Mucosa of descending colon (tissue), 3 donors: ENCODE measurements at regions not wholly inside any gene's neighbourhood (a gene's known extent, or its start where the extent isn't known, plus 50 kb on each side); places are given as distances from the start of the nearest gene placed in this dataset.

Experiments used
- ATAC-seq: fragments of 200-7000 bp; cut with Tn5 transposase; one replicate; pipeline ENCODE4 v1.9.1; 2020; ENCODE audit warnings: mild to moderate bottlenecking, moderate library complexity
- DNase-seq, 3 donors: peaks; one replicate each; pipeline ENCODE4 v3.0.0-alpha.2; 2020
- H3K36me3 ChIP-seq: fragments of 200-600 bp; one replicate; pipeline ENCODE4 v1.8.0; 2021; ENCODE audit warnings: low read depth, mild to moderate bottlenecking
- H3K4me1 ChIP-seq: fragments of 200-600 bp; one replicate; pipeline ENCODE4 v1.8.0; 2021; ENCODE audit warnings: low read depth, mild to moderate bottlenecking
- H3K4me3 ChIP-seq: fragments of 200-600 bp; one replicate; pipeline ENCODE4 v1.8.0; 2021; ENCODE audit warnings: mild to moderate bottlenecking
- H3K9me3 ChIP-seq: fragments of 200-600 bp; one replicate; pipeline ENCODE4 v1.8.0; 2021; ENCODE audit warnings: mild to moderate bottlenecking
- intact Hi-C, 2 donors: fragments of 100-400 bp; cut with DNase I in 1 of 2; cut with micrococcal nuclease in 1 of 2; formaldehyde crosslinking; loops; one replicate each; pipeline versions ENCODE4 v1.11.0 to v1.11.1; 2022; cut with DNase I, micrococcal nuclease
- TF ChIP-seq, protein P1 (sequence below): fragments of 200-600 bp; IDR thresholded peaks from one replicate; pipeline ENCODE4 v1.8.0; 2022; ENCODE audit warnings: antibody characterized with exemption, mild to moderate bottlenecking
- donor health status: DM: no; HTN: no; CAD: no; lungs with moderate emphysema.
- donor health status: DM: no; HTN: no; CAD: no.
- donor health status: DM: no; HTN: yes; CAD: no.

DNA sequence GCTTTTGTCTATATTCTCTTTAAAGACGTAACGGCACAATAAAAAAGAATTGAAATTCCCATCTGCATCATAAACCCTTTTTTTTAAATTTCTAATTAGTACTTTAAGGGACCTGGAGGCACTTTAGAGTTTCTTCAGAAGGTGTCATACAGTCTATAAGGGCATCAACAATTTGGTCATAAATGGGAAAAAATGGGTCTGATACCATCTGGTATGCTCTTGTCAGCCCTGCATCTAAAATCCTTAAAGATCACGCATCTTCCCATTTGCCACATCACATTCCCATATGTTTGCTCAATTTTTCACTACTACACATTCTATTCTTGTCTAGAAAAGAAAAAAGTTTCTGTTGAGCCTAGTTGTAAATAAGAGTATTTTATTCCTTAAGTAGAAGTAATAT is 53.8 kb downstream of the COX7C start:
- TF ChIP-seq, protein P1, sequence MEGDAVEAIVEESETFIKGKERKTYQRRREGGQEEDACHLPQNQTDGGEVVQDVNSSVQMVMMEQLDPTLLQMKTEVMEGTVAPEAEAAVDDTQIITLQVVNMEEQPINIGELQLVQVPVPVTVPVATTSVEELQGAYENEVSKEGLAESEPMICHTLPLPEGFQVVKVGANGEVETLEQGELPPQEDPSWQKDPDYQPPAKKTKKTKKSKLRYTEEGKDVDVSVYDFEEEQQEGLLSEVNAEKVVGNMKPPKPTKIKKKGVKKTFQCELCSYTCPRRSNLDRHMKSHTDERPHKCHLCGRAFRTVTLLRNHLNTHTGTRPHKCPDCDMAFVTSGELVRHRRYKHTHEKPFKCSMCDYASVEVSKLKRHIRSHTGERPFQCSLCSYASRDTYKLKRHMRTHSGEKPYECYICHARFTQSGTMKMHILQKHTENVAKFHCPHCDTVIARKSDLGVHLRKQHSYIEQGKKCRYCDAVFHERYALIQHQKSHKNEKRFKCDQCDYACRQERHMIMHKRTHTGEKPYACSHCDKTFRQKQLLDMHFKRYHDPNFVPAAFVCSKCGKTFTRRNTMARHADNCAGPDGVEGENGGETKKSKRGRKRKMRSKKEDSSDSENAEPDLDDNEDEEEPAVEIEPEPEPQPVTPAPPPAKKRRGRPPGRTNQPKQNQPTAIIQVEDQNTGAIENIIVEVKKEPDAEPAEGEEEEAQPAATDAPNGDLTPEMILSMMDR: no peak
- intact Hi-C loops: no loop called here

DNA sequence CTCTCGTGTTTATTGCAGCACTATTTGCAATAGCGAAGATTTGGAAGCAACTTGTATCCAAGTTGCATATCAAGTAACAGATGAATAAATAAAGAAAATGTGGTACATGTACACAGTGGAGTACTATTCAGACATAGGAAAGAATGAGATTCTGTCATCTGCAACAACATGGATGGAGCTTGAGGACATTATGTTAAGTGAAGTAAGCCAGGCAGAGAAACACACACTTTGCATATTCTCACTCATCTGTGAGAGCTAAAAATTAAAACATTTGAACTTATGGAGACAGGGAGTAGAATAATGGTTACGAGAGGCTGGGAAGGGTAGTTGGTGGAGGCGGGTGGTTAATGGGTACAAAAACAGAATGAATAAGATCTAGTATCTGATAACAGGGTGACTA is 56.3 kb downstream of the COX7C start:
- no peaks in the 10 kb centered on the region for H3K36me3 ChIP-seq
- no peak overlapping the region for H3K4me3 ChIP-seq
- no peaks in the 10 kb centered on the region for H3K9me3 ChIP-seq
- intact Hi-C loops: no loop called here
- DNase-seq (no peak), ATAC-seq (no peak)
- TF ChIP-seq, protein P1: no peak
- H3K4me1 ChIP-seq: no peaks in the 10 kb centered on the region

More for the DNA sequence above, 53.8 kb downstream of the COX7C start:
- DNase-seq: no peak
- Histone ChIP-seq H3K36me3 (no peaks in the 10 kb centered on the region), H3K9me3 (no peaks in the 10 kb centered on the region), H3K4me3 (no peak overlapping the region), H3K4me1 (no peaks in the 10 kb centered on the region)
- ATAC-seq: no peak

DNA sequence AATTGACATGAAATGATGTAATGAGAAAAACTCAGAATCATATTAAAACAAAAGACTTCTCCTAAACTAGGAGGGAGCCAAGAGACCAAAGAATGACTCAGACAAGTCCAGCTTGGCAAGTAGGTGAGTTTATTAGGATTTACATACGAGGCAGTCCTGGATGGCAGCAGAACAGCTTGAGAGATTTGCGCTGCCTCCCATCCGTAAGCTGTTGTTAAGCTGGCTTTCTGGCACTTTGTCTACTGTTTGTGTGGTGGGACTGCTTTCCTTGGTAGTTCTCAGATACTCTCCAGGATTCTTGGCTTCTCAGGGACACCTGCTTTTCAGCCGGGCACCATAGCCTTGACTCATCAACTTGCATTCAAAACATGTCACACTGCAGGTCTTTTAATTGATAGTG is 57.6 kb downstream of the COX7C start:
- Histone ChIP-seq H3K9me3 (no peaks in the 10 kb centered on the region), H3K4me3 (no peak overlapping the region), H3K4me1 (no peaks in the 10 kb centered on the region), H3K36me3 (no peaks in the 10 kb centered on the region)
- ATAC-seq (no peak), DNase-seq (no peak)
- TF ChIP-seq, protein P1: no peak
- intact Hi-C loops: no loop called here

DNA sequence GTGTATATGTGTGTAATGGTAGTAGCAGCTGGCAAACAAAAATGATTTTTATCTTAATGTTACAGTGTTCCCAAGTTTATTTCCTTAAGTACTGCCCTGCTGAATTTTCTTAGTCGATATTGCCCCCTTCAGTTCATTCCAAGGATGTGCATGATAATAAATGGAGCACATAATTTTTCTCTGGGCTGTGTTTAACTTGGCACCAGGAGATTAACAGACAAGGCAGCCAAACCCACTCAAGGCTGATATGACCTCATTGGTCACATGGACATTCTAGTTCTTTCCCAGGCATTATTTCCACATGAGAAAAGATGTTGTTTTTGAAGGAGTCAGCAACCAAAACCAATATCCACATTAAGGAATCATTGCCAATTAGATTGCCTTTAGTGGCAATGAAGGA is 61.8 kb downstream of the COX7C start:
- TF ChIP-seq, protein P1: no peak
- peak; percentile 84 for ATAC-seq
- H3K4me3 ChIP-seq: no peak overlapping the region
- intact Hi-C loops: no loop called here
- no peaks in the 10 kb centered on the region for H3K4me1 ChIP-seq
- no peaks in the 10 kb centered on the region for H3K36me3 ChIP-seq
- no peaks in the 10 kb centered on the region for H3K9me3 ChIP-seq
- DNase-seq: peak in 1 of 3 donors; percentile 43

DNA sequence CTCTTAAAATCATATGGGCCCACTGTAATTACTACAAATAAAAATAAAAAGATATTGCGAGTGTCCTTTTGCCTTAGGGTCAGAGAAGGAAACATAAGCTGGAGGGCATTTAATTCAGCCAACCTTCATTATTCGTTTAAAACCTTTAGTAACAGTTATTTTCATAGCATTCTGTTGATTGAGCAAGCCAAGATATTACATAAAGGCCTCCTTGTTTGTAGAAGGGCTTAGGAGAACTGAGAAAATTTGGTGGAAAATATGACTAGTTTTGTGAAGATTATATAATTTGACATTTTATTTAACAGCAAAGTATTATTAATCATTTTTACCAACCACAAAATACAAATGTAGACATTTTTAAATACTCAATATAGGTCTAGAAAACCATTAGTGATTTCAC is 62.2 kb downstream of the COX7C start:
- DNase-seq (no peak), ATAC-seq (no peak)
- intact Hi-C loops: no loop called here
- Histone ChIP-seq H3K4me3 (no peak overlapping the region), H3K4me1 (no peaks in the 10 kb centered on the region), H3K36me3 (no peaks in the 10 kb centered on the region), H3K9me3 (no peaks in the 10 kb centered on the region)
- TF ChIP-seq, protein P1: no peak

DNA sequence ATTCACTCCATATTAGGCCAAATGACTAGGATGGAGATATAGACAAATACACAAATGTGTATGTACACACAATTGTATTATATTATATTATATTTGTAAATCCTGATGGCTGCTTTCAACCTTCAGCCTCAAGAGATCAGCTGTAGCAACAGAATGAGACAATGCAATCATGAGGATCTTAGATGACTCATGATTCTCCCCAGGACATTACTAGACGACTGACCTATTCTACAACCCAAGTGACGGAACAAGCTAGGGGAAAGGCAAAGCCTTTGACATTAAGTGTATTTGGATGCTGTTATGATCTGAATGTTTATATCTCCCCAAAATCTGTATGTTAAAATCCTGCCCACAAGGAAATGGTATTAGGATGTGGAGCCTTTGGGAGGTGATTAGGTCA is 66.5 kb downstream of the COX7C start:
- Histone ChIP-seq H3K36me3 (no peaks in the 10 kb centered on the region), H3K9me3 (no peaks in the 10 kb centered on the region), H3K4me1 (no peaks in the 10 kb centered on the region), H3K4me3 (no peak overlapping the region)
- ATAC-seq: no peak
- TF ChIP-seq, protein P1: no peak
- no peak for DNase-seq
- intact Hi-C loops: no loop called here
